H1 (cell line): ENCODE measurements at regions not wholly inside any gene's neighbourhood (a gene's known extent, or its start where the extent isn't known, plus 50 kb on each side); places are given as distances from the start of the nearest gene placed in this dataset.

Experiments
- EP300 ChIP-seq, 2 experiments: IDR thresholded peaks; 1 replicate in 1 of 2; 2 replicates in 1 of 2; pipeline ENCODE4 v1.6.1; 2011 to 2012; ENCODE audit warnings: low read depth in 2 of 2, low read length in 2 of 2, mild to moderate bottlenecking in 2 of 2, borderline replicate concordance in 1 of 2, inconsistent platforms in 1 of 2, moderate library complexity in 1 of 2
- EZH2 ChIP-seq: fragments of 200-600 bp; sonication (generic); IDR thresholded peaks from 2 replicates; pipeline ENCODE4 v1.7.1; 2012; ENCODE audit warnings: low read depth, mild to moderate bottlenecking, moderate library complexity, low read length, inconsistent platforms; ENCODE audit not compliant: severe bottlenecking
- HDAC2 ChIP-seq, 2 experiments: fragments of 300-600 bp in 1 of 2; sonication (generic) in 1 of 2; IDR thresholded peaks; 2 replicates each; pipeline ENCODE4 v1.6.1; 2011 to 2012; ENCODE audit warnings: low read depth in 2 of 2, low read length in 2 of 2, mild to moderate bottlenecking in 2 of 2, moderate library complexity in 2 of 2, borderline replicate concordance in 1 of 2, inconsistent platforms in 1 of 2
- POLR2A ChIP-seq, 2 experiments: IDR thresholded peaks; 1 replicate in 1 of 2; 2 replicates in 1 of 2; pipeline ENCODE4 v1.6.1; 2011; ENCODE audit warnings: low read depth in 2 of 2, low read length in 2 of 2, mild to moderate bottlenecking in 2 of 2; ENCODE audit errors: control extremely low read depth in 1 of 2
- POLR2AphosphoS5 ChIP-seq: IDR thresholded peaks from 2 replicates; pipeline ENCODE4 v1.6.1; 2011; ENCODE audit warnings: low read depth, low read length
- SUZ12 ChIP-seq: fragments of 200-600 bp; sonication (generic); IDR thresholded peaks from 2 replicates; pipeline ENCODE4 v1.6.1; 2012; ENCODE audit warnings: mild to moderate bottlenecking, inconsistent platforms, low read length, moderate library complexity, mixed read lengths
- TEAD4 ChIP-seq: IDR thresholded peaks from 2 replicates; pipeline ENCODE4 v1.6.1; 2012; ENCODE audit warnings: low read depth, low read length, inconsistent platforms, mixed read lengths
- ZNF274 ChIP-seq: IDR thresholded peaks from 2 replicates; pipeline ENCODE4 v1.7.0; 2012; ENCODE audit warnings: low read length, borderline replicate concordance; ENCODE audit errors: extremely low read depth
- TF ChIP-seq, protein P1 (sequence below), 3 experiments: IDR thresholded peaks; 1 replicate in 2 of 3; 2 replicates in 1 of 3; pipeline versions ENCODE4 v1.5.1 to v1.6.1; 2011; ENCODE audit warnings: low read length in 3 of 3, mild to moderate bottlenecking in 3 of 3, inconsistent platforms in 2 of 3, low read depth in 1 of 3, moderate library complexity in 1 of 3; ENCODE audit not compliant: insufficient read depth in 1 of 3; ENCODE audit errors: control extremely low read depth in 1 of 3
- TF ChIP-seq, protein P2 (sequence below): IDR thresholded peaks from 2 replicates; pipeline ENCODE4 v1.6.1; 2012; ENCODE audit warnings: inconsistent platforms

DNA sequence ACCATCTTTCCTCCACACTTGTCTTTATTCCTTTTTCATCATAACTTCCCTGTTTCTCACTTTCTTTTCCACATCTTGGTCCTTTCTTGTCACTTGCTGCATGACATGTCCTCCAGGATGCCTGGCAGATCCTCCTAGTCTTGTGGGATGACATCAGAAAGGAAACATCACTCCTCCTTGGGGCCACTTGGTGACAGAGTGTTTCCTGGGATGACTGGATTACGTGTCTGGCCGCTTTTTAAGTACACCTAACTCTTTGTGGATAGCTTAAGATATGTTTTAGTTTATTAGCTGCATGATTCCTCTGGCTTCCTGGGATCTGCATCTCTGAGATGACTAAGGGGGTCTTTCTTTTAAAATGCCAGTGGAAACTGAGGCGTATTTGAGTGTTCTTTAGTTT, 363.5 kb upstream of the FRG2C start:
- TF ChIP-seq TEAD4 (no peak), ZNF274 (no peak), EZH2 (no peak), POLR2A (IDR thresholded peaks at IDR 0.05; ENCODE audit: control extremely low read depth in 1 of 2, low read depth in 2 of 2, low read length in 2 of 2) (no peak), EP300 (IDR thresholded peaks at IDR 0.05; ENCODE audit: borderline replicate concordance in 1 of 2, low read depth in 2 of 2, low read length in 2 of 2) (no peak), HDAC2 (IDR thresholded peaks at IDR 0.05; ENCODE audit: borderline replicate concordance in 1 of 2, low read depth in 2 of 2, low read length in 2 of 2) (no peak), SUZ12 (no peak), POLR2AphosphoS5 (no peak)
- TF ChIP-seq, protein P1, sequence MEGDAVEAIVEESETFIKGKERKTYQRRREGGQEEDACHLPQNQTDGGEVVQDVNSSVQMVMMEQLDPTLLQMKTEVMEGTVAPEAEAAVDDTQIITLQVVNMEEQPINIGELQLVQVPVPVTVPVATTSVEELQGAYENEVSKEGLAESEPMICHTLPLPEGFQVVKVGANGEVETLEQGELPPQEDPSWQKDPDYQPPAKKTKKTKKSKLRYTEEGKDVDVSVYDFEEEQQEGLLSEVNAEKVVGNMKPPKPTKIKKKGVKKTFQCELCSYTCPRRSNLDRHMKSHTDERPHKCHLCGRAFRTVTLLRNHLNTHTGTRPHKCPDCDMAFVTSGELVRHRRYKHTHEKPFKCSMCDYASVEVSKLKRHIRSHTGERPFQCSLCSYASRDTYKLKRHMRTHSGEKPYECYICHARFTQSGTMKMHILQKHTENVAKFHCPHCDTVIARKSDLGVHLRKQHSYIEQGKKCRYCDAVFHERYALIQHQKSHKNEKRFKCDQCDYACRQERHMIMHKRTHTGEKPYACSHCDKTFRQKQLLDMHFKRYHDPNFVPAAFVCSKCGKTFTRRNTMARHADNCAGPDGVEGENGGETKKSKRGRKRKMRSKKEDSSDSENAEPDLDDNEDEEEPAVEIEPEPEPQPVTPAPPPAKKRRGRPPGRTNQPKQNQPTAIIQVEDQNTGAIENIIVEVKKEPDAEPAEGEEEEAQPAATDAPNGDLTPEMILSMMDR (IDR thresholded peaks at IDR 0.05; ENCODE audit: control extremely low read depth in 1 of 3, insufficient read depth in 1 of 3, low read depth in 1 of 3, low read length in 3 of 3) = no peak
- TF ChIP-seq, protein P2, sequence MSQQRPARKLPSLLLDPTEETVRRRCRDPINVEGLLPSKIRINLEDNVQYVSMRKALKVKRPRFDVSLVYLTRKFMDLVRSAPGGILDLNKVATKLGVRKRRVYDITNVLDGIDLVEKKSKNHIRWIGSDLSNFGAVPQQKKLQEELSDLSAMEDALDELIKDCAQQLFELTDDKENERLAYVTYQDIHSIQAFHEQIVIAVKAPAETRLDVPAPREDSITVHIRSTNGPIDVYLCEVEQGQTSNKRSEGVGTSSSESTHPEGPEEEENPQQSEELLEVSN = no peak
